Renal cortical epithelial cell (primary cell): ENCODE measurements at regions not wholly inside any gene's neighbourhood (a gene's known extent, or its start where the extent isn't known, plus 50 kb on each side); places are given as distances from the start of the nearest gene placed in this dataset.

Experiments
- DNase-seq: peaks from one replicate; pipeline ENCODE4 v3.0.0-alpha.2; 2011; ENCODE audit warnings: low read depth

DNA sequence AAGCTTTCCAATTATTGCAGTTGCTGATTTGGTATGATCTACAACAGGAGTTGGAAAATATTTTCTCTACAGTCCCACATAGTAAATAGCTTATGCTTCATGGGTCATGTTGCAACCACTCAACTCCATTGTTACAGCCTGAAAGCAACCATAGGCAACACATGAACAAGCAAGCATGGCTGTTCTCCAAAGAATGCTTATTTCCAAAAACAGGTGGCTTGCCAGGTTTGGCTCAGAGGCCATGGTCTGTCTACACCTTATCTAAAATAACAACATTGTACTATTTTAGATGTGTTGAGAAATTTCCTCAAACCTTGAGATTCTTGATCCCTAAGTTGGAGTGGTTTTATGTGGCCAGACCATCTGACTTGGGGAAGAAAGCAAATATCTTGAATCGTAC is 153.9 kb upstream of the MPPED2 start:
- DNase-seq: peak; percentile 26

DNA sequence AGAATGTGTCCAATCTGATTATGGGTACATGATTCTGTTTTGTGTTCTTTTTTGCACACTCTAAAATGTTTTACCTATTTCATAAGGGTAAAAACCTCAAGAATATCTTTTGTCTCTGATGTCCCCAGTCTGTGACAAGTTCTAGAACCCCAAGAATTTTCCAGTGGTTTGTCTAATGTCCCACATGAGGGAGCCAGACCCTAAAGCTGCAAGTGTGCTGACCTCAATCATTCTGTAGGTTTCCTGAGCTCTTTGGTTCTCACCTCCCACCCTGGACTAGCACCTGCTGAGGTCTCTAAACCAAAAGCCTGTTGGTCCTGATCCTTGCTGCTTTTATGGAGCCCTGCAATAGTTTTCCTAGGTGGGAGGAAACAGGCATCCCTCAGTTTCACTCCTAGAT is 149.8 kb upstream of the MPPED2 start:
- no peak for DNase-seq

DNA sequence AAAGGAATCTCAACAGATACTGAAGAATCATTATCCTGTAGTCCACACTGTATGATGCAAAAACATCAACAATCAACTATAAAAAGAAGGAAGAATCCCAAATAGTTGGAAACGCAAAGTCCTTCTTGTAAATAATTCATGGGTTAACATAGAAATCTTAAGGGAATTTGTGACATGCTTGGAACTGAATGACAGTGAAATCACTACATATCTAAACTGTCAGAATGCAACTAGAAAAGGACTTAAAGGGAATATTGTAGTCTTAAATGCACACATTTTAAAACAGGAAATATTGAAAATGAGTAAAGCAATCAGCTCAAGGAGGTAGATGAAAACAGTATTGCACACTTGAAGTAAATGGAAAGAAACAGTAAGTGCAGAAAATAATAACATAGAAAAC is 147.6 kb upstream of the MPPED2 start:
- no peak for DNase-seq

DNA sequence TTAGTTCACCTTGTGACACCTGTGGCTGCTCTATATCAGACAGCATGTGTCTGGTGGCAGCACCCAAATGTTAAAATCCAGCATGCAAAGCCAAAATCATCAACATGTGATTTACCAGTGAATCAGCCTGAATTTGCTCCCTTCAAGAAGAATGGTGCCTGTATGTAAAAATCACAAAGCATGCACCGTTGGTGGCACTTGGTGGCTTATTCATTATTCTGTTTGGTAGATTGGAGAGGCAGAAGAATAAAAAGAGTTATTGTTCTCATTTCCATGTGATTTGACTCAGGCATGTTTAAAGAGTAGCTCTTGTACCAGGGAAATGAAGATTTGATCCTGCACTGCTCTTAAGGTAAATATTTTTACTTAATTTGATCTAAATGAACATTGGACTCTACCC is 143.9 kb upstream of the MPPED2 start:
- DNase-seq: no peak

DNA sequence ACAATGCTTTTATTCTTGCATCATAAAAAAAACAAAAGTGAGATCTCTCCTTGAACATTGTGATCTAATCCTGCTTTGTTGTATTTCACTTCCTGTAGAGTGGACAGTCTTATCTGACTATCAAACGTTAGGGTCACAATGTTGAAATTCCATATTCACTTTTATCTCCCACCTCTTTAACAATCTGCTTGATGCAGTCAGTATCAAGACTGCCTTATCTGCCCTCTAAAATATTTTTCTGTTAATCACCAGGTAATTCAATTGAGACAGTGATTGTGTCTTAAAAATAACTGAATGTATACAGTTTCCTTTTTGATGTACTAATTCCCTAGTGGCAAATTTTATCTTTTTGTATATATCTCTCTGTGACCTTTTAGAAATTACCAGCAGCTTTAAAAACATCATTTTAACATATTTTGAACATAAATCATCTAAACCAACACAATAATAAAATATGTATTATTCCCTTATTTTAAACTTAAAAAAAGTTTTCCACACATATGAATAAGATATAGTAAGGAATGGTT is 143.1 kb upstream of the MPPED2 start:
- DNase-seq: no peak

DNA sequence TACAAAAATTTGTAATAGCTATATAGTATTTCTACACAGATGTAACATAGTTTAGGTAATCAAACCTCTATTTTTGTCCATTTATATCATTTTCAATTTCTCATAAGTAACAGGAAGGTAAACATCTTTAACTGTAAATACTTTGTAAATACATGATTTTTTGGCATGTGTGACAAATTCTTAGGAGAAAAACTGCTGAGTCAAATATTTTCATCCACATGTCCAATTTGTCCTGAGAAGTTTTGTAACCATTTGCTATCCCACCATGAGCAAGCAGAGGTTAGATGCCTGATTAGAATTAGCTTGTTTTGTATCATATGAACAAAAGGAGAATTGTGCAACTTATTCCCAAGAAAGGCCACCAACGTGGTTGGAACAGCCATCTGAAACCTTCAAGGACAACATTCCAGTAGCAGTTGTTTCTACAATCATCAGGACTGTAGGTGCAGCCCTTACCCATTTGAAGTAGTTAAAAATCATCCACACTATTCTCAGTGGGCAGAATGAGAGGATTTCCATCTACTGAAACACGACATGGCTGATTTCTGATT is 139.6 kb upstream of the MPPED2 start:
- no peak for DNase-seq

DNA sequence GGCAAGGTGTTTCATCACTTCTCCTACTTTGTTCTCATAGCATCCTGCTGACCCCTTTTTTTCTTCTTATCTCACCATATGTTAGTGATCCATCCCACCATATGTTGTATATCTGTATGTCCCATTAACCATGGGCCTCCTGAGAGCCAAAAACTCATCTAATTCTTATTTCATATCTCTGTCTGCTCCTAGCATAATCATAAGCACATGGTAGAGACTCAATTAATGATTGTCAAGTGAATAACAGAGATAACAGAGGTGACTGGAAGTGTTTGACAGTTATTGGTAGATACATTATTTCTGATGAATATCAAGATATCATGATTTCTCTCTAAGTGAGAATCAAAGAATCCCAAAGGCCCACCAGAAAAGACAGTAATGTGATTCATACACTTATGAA is 138.1 kb upstream of the MPPED2 start:
- no peak for DNase-seq

DNA sequence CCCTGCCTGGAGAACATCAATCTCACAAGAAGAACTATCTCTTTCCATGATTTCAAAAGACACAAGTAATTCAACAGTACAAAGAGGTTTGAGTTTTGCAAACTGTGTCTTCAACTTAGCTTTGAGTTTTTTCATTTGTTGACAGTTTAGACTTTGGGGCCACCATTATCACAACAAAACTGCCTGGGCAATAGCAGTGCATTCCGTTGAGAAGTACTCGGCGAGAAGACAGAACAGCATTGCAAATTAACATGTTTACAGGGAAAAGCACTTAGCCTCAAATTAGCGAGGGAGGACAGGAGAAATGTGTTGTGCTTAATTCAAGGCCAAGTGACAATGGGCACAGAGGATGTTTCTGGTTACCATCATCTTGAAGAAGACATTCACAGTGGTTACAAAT is 133.2 kb upstream of the MPPED2 start:
- no peak for DNase-seq

DNA sequence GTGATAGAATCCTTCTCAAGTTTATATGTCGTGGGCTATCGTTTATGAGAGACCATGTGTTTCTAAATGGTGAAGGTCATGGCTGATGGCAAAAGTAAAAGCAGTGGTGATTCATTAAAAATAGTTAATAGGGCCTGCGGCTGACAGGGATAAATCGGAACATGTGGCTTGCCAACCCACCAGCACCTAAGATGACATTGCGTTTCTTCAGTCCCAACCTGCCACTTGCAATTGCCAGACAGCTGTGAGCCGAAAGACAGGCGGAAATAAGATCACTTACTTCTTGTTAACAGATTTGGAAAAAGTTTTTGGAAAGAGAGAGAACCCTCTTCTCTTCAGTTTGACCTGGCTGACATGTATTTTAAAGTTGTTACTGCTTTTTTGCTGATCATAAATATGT is 131.5 kb upstream of the MPPED2 start:
- no peak for DNase-seq

DNA sequence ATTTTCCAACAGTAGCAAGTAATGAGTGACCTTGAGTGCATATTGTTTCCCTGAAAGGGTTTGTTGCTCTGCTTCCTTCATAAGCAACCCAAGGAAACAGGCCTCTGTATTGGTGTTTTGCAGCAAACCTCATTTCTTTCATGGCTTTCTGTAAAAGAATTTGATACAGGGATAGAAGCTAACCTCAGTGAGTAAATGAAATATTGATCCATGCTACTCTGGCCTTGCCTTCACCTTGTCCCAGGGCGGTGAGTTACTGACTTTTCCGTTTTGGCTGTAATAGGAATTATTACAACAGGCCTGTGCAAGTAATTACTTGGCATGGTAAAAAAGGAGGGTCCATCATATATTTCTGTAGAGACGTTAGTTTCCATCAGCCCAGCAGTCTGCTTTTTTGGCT is 130.9 kb upstream of the MPPED2 start:
- DNase-seq: no peak

DNA sequence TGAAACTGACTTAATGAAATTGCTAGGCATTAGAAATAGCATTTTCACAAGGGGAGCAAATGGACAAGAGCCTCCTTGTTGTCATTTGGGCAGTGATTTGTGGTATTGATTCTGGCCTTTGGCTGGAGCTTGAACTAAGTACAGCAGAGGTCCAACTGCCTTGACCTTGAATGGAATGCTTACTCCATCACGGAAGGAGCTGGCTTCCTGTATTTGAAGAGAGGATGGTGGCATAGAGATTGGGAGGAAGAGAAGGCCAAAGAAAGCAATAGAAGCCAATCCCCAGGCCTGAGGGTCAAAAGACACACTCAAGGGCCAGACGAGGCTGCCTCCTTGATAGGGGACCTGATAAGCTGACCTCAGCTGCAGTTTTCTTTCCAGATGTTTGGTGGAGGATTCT is 126.6 kb upstream of the MPPED2 start:
- no peak for DNase-seq

DNA sequence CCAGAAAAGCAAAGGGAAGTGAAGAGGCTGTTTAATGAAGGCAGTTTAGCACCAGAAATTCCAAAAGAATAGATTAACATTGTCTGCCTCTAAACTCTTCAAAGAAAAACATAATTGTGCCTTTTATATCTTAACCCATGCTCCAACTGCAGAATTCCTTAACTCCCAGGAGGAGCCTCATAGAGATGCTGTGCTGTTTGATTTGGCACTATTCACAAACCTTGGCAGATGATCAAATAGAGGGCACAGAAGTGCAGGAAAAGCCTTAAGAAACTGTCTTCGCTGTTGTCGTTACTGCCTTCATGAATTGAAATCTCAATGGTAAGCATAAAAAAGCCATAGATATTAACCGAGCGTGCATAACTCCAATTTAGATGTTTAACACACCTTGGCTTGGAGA is 124.1 kb upstream of the MPPED2 start:
- DNase-seq: no peak

DNA sequence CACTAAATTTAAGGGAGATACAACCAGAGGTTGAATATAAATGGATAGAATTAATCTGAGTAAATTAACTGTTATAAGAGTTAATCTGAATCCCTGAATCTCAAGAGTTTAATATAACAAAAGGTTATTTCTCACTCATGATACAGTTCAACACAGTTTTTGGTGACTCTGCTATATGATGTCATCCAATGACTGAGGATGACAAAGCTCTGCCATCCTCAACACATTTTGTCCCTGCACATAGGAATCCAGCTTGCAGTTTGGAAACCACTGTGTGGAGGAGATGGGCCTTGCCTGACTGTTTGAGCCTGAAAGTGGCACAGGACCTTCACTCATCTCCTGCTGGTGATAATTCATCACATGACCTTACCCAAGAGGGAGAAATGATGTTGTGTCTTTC is 121.0 kb upstream of the MPPED2 start:
- DNase-seq: no peak

DNA sequence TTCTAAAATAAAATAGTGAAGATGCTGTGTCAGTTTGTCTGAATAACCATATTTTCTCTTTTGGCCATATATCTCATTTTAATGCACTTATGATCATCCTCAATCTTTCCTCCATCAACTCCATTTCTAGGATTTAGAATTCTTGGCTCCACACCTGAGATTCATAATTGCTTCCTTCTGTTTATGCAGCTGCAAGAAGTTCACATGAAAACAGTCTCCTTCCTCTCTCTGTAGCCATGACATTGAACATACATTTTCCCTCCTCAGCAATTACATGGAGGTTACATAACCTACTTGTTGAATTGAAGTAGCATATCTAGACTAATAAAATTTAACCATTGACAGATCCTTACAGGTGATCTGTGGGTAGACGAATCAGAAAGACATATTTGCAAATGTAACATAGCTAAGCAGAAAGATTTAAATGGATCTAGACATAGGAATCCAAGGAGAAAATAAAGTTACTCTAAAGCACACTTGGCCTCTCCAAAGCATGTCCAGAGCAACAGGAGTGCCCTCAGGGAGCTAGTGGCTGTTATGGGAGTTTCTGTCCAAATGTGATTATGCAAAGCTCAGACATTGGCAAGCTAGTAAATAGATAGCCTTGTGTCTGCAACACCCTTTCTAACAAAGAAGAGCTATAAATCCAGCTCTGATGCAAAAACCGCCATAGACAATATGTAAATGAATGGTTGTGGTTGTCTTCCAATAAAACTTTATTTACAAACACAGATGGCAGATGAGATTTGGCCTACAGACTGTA is 119.9 kb upstream of the MPPED2 start:
- no peak for DNase-seq

DNA sequence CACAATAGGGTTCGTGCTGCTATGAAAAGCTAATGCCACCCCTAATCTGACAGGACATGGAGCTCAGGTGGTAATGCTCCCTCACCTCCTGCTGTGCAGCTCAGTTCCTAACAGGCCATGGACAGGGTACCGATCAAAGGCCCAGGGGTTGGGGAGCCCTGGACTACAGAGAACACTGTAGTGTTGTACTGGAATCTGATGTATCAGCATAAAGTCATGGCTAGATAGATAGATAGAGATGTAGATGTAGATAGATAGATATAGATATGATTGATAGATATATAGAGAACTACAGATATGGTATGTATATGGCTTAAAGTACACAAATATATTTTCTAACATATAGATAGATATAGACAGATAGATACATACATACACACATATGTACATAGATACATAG is 112.3 kb upstream of the MPPED2 start:
- DNase-seq: no peak

DNA sequence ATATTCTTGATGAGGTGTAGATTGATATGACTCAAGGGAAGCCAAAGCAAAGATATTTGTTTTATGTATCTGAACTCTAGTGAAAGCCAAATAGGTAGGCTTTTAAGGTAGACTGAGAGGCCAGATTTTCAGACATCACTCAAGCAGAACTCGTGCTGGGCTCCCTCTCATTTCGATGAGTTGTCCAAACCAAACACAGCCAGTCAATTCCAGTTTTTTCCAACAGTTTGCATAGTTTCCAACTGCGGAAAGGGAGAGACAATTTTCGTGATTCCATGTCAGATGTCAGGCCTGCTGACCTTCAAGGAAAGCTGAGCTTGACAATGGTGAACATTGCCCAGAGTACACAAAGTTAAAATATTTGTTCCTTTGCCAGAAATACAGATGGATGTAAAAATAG is 110.9 kb upstream of the MPPED2 start:
- DNase-seq: peak; percentile 13

DNA sequence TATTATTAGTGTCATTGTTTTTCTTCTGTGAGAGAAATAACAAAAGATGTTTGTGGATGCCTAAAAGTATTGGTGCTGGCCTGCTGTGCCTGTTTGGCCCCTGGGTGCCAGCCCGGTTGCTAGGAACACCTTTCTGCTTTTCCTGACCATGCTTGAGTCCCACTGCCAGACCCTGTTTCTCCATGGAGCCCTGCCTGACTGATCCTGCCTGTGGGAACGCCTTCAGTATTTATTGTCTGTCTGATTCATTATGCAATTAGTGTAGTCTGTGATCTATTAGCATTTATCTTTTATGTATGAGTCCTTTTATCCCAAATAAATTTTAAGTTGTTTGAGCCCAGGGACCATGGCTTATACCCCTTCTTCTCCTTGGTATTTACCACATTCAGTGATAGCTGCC is 98.6 kb upstream of the MPPED2 start:
- DNase-seq: no peak

DNA sequence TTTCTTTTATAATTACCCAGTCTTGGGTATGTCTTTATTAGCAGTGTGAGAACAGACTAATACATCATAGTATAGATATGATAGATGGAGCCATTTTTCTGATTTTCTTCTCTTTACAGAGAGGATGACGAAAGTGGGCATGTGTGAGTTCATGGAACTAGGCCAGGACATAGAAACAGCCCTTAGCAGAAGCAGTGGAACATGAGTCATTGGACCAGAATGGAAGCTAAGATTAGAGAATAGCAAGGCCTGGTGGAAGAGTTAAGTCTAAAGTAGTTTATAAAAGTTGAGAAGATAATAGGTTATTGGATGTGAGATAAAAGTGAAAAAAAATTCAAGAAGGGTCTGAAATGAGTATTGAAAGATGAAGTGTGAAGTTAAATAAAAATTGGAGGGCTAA is 97.0 kb upstream of the MPPED2 start:
- no peak for DNase-seq

DNA sequence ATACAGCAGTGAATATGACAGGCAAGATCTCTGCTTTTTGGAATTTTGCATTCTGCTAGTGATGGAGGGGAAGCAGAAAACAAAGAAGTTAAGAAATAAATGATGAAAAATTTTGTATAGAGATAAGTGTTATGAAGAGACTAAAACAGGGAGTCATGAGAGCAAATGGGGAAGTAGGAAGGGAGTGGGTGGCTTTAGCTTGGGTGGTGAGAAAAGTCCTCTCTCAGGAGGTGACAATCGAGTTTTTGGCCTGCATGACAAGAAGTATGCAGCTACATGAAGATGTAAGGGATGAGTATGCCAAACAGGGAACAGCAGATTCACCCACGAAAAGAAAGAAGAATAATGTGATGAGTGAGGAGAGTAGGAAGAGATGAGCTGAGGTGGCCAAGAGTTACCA is 80.7 kb upstream of the MPPED2 start:
- no peak for DNase-seq

DNA sequence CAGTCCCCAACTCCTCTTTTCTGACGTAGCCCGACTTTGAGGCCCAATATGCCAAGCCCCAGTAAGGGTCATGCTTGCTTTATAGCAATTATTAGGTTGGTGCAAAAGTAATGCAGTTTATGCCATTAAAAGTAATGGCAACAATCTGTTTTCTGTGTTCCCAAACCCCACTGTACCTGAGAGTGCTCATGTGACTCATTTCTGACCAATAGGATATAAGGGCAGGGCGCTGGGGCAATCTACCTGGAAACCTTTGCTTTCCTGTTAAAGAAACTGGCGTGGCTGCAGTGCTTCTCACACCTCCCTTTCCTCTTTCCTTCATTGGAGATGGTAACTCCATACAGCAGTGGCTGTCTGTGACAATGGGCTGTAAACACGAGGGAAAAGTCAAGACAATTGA is 78.9 kb upstream of the MPPED2 start:
- DNase-seq: no peak

DNA sequence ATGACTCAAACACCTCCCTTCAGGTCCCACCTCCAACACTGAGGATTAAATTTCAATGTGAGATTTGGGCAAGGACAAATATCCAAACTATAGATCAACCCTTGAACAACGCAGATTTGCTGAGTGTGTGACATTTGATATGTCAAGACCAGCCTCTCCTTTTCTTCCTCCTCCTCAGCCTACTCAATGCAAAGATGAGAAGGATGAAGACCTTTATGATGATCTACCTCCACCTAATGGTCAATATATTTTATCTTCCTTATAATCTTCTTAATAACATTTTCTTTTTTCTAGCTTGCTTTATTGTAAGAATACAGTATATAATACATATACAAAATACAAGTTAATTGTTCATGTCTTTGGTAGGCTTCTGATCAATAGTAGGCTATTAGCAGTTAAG is 67.5 kb upstream of the MPPED2 start:
- DNase-seq: peak; percentile 16

DNA sequence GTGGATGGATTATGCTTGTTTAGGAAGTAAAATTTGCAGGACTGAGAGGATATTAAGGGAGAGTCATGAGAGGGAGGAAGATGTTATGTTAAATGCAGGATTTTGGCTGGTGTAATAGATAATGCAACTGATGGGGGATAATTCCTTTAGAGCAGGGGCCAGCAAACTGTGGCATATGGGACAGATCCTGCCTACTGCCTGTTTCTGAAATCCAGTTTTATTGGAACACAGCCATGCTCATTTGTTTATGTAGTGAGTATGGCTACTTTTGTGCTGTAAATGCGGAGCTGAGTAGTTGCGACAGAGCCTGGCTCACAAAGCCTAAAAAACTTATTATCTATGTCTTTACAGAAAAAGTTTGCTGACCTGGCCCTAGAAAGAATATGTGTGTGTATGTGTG is 66.6 kb upstream of the MPPED2 start:
- no peak for DNase-seq

DNA sequence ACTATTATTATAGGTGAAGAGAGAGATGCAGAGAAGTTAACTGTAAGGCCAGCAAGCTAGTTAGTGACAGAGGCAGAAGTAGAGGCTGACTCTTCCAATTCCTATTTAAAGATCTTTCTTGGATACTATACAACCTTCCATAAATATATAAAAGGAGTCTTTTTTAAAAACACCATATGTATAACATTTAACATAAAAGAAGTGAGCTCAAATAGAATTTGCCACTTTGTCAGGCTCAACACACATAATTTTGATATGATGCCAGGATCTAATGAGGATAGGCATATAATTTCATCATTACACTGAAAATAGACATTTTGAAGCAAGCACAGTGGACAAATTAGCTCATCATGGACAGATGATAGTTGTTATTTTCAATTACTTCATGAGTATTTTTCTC is 64.1 kb upstream of the MPPED2 start:
- DNase-seq: no peak
